ENCODE measurements at regions not wholly inside any gene's neighbourhood (a gene's known extent, or its start where the extent isn't known, plus 50 kb on each side); places are given as distances from the start of the nearest gene placed in this dataset.

GRCh38 chr5:17944046-17944445 lies 309.8 kb downstream of the TAF11L14 start:
- Histone ChIP-seq H3K36me3 (no peaks in the 10 kb centered on the region), H3K4me3 (no peak overlapping the region), H3K27me3 (no peaks in the 10 kb centered on the region), H3K27ac (no peak overlapping the region), H3K9me3 (no peaks in the 10 kb centered on the region), H3K4me1 (no peaks in the 10 kb centered on the region)
- DNase-seq, result no peak
- TF ChIP-seq CTCF (IDR thresholded peaks at IDR 0.05) (no peak), POLR2A (IDR thresholded peaks at IDR 0.05) (no peak)

- Histone ChIP-seq H3K36me3 (no peaks in the 10 kb centered on the region), H3K4me3 (no peak overlapping the region), H3K4me1 (no peaks in the 10 kb centered on the region), H3K27ac (no peak overlapping the region), H3K27me3 (no peaks in the 10 kb centered on the region), H3K9me3 (no peaks in the 10 kb centered on the region)
- no peak for DNase-seq
- TF ChIP-seq CTCF (IDR thresholded peaks at IDR 0.05) (no peak), POLR2A (IDR thresholded peaks at IDR 0.05) (no peak)
Measured at GRCh38 chr5:17947029-17947428, 312.8 kb downstream of the TAF11L14 start.

- TF ChIP-seq CTCF (IDR thresholded peaks at IDR 0.05), result no peak
- no peak for DNase-seq
- H3K27ac ChIP-seq, result no peak overlapping the region
Measured at GRCh38 chr5:17951392-17952169, 317.3 kb downstream of the TAF11L14 start.

GRCh38 chr5:17952231-17952630 lies 318.0 kb downstream of the TAF11L14 start:
- Histone ChIP-seq H3K27me3 (no peaks in the 10 kb centered on the region), H3K4me3 (no peak overlapping the region), H3K27ac (no peak overlapping the region), H3K4me1 (no peaks in the 10 kb centered on the region), H3K9me3 (no peaks in the 10 kb centered on the region), H3K36me3 (no peaks in the 10 kb centered on the region)
- DNase-seq, result no peak
- no peak for TF ChIP-seq POLR2A (IDR thresholded peaks at IDR 0.05)
- no peak for TF ChIP-seq CTCF (IDR thresholded peaks at IDR 0.05)

More at GRCh38 chr5:17951392-17952169, 317.3 kb downstream of the TAF11L14 start:
- Histone ChIP-seq H3K27me3 (no peaks in the 10 kb centered on the region), H3K36me3 (no peaks in the 10 kb centered on the region), H3K9me3 (no peaks in the 10 kb centered on the region), H3K4me1 (no peaks in the 10 kb centered on the region), H3K4me3 (no peak overlapping the region)

- TF ChIP-seq POLR2A (IDR thresholded peaks at IDR 0.05) (no peak), CTCF (IDR thresholded peaks at IDR 0.05) (no peak)
- Histone ChIP-seq H3K4me3 (no peak overlapping the region), H3K4me1 (no peaks in the 10 kb centered on the region), H3K9me3 (peaks cover 0 to 3% (median 0%) of the 10 kb centered on the region in 4 donors), H3K36me3 (no peaks in the 10 kb centered on the region), H3K27ac (no peak overlapping the region), H3K27me3 (no peaks in the 10 kb centered on the region)
- no peak for DNase-seq
Measured at GRCh38 chr5:17964067-17964466, 329.8 kb downstream of the TAF11L14 start.

Measured in Peyer's patch (tissue), 4 donors.